ENCODE measurements at regions not wholly inside any gene's neighbourhood (a gene's known extent, or its start where the extent isn't known, plus 50 kb on each side); places are given as distances from the start of the nearest gene placed in this dataset.

DNA sequence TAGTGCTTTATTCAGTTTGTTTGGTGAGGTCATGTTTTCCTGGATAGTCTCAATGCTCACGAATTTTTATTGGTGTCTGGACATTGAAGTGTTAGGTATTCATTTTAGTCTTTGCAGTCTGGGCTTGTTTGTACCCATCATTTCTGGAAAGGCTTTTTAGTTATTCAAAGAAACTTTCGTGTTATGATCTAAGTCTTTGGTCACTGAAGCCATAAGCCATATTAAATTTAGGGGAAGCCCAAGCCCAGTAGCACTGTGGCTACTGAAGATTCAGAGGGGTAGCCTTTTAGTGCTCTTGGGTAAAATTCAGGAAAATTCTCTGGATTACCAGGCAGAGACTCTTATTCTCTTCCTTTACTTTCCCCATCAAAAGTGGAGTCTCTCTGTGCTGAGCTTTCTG, 56.2 kb upstream of the PEX5L start:
- DNase-seq, result no peak

DNA sequence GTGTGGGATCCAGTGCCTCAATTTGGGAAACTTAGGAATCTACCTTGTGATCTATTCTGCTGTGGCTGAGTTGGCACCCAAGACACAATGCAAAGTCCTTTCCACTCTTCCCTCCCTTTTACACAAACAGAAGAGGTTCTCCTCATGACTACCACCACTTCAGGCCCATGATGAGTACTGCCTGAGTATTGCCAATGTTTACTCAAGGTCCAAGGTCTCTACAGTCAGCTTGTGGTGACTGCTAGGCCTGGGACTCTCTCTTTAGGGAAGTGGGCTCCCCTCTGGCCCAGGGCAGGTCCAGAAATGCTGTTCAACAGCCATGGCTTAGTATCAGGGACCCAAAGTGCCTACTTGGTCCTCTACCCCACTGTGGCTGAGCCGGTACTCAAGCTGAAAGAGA, 56.8 kb upstream of the PEX5L start:
- no peak for DNase-seq

DNA sequence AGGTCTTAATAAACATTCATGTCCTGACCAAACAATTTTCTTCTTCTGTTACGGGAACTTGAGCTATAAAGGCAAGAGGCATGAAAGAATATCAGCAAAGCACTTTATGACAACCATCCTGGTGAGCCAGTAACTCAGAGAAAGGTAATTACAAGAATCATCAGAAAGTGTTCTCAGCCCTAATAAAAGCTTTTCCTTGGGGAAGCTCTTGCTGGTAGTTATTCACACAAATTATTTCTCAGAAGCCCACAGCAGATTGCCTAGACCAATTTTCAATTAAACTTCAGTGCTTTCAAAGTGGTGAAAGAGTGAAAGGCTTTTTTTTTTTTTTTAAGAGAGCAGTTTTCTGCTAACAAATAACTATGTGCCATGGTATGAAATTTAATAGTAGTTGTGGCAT, 60.9 kb upstream of the PEX5L start:
- DNase-seq, result no peak

DNA sequence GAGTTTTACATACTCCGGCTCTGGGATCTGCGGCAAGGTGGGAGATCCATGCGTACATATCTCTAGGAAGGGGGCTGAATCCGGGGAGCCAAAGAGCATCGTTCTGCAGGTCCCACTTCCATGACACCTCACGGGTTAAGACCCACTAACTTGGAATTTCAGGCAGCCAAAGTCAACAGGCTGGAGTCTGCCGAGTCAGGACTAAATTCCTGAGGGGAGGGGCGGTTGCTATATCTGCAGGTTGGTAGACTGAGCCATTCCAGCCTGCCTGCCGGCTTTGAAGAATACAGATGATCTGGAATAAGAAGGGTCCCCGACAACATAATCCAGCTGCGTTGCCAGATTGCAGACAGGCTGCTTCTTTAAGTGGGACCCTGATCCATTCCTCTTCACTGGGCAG, 65.4 kb upstream of the PEX5L start:
- no peak for DNase-seq

DNA sequence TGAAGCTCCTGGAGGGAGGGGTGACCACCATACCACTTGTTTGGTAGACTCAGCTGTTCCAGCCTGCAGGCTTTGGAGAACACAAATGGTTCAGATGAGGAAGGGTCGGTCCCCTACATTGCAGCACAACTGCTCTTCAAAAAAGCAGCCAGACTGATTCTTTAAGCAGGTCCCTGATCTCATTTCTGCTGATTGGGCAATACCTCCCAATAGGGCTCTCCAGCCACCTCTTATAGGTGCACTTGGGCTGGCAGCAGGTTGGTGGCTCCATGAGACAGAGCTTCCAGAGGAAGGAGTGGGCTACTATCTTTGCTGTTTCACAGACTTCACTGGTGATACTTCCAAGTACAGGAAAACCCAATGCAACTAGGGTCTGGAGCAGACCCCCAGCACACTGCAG, 65.9 kb upstream of the PEX5L start:
- DNase-seq, result no peak

DNA sequence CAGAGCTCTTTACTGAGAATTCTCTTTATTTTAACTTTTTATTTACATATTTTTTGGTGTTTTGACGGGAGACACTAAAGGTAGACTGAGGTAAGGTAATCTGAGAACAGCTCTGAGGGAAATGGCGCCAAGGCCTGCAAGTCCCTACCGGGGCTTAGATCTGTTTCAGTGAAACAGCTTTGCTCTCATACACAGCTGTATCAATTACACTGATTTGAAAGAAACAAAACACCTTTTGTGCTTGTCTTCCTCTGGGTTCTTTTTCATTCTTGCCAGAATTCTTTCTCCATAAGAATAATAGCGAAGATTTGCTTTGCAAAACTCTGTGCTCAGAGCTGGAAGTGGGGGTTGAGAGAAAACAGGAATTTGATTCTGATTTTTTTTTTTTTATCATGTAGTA, 79.5 kb upstream of the PEX5L start:
- DNase-seq, result no peak

DNA sequence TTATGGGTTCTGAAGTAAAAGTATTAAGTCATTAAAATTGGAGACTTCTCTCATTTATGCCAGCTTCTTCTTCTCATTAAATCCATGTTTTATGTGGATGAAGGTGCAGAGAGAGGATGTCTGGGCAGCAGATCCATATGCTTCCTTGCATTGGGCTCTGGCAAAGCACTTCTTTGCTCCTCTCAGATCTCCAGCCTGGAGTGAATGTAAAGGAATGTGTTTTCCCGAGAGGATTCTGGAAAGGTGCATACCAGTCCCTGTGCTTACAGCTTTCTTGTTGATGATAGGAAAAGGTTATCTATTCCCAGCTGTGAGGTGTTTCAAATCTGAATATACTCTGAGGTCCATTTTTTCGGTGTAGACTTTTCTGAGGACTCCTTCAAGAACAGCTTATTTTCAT, 79.9 kb upstream of the PEX5L start:
- DNase-seq, result no peak

DNA sequence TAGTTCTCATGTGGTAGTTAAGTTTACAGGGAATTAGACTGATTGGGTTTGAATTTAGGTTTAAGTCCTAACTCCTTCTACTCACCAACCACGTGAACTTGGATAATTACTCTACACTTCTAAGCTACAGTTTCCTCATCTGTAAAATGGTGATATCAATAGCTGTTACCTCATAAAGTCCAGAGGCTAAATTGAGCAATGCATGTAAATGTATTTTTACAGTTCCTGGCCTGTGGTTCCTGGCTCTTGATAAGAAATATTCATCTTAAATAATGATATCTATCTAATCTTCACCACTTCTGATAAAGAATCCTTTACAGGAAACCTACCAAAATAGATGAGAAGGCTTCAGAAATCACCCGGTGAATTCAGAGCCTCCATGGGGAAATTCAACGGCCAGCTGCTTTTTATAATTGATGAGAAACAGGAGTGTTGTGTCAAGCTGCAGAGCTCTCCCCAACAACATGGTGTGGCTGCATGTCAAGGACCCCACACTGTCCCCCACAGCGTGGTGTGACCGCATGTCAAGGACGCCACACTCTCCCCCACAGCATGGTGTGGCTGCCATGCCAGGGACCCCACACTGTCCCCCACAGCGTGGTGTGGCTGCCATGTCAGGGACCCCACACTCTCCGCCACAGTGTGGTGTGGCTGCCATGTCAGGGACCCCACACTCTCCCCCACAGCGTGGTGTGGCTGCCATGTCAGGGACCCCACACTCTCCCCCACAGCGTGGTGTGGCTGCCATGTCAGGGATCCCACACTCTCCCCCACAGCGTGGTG, 80.8 kb upstream of the PEX5L start:
- DNase-seq, result no peak

DNA sequence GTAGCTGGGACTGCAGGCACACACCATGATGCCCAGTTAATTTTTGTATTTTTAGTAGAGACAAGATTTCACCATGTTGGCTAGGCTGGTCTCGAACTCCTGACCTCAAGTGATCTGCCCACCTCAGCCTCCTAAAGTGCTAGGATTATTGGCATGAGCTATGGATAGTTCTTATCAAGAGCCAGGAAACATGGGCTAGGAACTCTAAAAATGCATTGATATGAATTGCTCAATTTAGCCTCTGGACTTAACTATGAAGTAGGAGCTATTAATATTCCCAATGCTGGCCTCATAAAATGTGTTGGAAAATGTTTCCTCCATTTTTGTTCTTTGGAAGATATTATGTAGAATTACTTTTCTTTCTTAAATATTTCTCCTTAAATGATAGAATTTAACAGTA, 82.8 kb upstream of the PEX5L start:
- no peak for DNase-seq

DNA sequence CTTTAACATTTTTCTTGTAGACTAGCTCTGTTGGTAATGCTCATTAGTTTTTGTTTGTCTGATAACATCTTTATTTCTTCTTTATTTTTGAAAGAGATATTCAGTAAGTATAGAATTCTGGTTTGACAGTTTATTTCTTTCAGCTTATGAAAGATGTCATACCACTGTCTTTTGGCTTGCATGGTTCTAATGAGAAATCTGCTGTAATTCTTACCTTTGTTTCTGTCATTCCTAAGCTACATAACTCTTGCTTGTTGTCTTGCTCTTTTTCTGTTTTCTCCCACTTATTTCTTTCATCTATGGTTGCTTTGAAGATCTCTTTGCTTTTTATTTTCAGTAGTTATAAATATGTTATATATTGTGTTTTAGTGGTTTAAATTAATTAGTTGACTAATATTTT, 87.2 kb upstream of the PEX5L start:
- DNase-seq, result no peak

DNA sequence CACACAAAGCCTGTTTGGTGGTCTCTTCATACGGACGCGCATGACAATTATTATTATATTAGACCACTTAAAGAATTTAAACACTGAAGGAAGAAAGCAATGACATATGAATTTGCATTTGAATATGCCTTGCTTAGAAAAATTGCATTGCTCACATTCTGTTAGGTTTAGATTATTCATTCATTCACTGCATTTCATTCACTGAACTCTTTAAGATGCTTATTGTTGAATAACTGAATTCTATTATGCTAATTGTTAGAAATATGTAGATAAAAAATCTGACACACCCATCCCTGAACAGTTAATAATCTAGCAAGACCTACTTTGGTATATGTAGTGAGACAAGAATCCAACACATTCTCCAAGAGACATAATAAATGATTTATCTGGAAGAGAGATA, 94.4 kb upstream of the PEX5L start:
- DNase-seq, result no peak

DNA sequence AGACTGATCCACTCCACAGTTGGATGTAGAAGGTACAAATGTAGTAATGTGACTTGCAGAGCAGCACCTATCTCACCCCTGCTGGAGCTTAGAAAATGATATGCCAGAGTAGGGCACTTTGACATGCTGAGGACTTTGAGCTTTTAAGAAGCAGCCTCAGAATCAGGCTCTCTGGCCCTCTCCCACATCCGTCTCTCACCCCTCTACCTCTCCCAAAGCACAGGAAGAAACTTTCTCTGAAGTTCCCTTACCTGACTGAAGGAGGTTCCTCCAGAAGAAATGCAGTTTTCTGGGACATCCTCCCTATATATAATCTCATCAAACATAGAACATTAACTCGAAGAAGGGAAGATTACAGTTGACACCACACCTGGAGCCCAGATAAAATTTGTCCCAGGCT, 98.4 kb upstream of the PEX5L start:
- DNase-seq, result no peak

DNA sequence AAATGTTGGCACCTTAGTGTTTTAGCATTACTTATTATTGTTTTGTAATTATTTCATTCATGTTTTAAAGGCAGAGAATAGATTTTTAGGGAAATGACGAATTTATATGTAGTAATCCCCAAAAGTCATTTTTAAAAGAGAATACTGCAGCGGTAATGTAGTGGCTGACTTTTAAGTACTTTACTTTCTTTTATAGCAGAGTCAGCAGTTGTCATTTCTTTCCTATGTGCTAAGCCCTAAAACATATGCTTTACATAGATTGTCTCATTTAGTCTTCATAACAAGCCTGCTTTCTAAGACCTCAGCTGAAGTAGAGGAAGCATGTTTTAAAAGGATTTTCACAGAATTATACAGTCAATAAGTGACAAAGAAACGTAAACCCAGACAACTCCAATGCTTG, 102.1 kb upstream of the PEX5L start:
- no peak for DNase-seq

DNA sequence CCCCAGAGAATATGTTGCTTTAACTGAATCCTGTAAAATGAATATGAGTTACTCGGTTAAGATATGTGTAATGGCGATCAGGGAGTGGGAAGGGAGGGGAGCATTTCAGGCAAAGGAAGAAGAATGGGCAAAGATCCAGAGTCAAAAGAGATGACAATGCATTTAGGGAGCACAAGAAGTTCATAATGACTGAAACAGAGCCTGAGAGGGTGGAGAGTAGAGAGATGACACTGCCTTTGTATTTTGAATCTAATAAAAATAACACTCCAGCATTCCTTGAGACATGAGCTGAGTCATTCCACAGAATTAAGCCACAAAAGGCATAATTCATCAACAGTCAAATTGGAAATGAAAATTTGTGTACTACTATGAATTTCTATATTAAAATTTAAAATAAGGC, 105.3 kb upstream of the PEX5L start:
- DNase-seq, result no peak

DNA sequence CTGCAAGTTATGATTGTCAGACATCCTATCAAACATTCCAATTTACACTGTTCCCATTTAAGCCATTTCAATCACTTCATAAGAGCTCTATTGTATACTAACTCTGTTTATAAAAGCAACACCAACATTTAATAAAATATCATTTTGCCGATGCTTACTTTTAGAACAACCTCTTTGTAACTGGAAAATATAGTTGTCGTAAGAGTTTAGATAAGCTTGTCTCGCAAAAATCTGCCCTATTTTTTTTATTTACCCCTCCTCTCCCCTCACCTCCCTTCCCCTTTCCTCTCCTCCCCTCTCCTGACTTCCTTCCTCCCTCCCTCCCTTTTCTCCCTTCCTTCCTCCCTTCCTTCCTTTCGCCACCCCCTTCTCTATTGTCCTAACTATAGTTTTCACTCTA, 105.7 kb upstream of the PEX5L start:
- no peak for DNase-seq

DNA sequence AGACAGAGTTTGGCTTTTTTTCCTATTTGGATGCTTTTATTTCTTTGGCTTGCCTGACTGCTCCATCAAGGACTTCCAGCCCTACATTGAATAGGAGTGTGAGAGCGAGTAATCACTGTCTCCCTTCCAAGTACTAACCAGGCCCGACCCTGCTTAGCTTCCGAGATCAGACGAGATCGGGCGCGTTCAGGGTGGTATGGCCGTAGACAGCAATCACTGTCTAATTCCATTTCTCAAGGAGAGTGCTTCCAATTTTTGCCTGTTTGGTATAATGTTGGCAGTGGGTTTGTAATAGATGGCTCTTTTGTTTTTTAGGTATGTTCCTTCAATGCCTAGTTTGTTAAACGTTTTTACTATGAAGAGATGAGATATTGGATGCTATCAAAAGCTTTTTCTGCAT, 125.0 kb upstream of the PEX5L start:
- no peak for DNase-seq

DNA sequence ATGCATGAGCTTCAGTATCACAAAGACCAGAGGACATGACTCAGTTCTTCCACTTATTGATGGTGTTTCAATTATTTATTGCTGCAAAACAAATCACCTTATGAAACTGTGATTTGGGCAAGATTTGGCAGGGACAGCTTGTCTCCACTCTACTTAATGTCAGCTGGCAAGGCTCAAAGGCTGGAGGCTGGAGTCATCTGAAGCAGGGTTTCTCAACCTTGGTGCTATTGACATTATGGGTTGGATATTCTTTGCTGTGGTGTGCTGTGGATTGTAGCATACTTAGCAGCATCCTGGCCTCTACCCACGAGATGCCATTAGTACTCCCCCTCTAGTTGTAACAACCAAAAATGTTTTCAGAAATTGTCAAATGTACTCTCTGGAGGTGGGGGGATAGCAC, 138.8 kb upstream of the PEX5L start:
- no peak for DNase-seq

DNA sequence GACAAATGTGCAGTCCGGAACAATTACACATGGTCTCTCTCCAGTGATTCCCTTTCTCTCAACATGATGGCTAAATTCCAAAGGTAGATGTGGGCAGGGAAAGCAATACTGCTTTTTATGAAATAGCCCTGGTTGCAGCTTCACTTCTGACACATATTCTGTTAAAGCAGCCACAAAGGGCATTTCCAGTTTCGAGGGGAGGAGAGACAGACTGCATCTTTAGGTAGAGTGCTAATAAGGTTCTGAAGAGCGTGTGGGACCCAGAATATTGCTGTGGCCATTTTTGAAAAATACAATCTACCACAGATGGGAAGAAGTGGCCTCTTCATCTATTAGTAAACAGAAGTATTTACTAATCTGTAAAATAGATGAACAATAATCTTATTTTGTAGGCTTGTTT, 139.3 kb upstream of the PEX5L start:
- no peak for DNase-seq

DNA sequence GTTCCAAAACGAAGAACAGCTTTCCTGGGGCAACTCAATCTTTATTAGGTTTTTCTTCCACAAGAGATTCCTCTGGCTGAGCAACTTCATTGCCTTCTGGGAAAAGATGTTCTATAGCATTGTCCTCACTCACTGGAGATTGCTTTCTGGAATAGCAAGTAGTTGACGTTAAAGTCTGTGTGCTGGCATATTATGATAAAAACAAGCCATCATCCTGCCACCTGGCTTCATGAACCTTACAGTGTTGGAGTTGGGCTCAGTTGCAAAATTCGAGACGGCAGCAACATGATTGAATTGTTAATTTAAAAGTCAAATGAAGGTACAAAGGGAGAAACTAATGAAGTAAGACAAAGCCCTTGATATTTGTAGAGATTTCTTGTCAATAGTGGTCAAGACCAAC, 140.5 kb upstream of the PEX5L start:
- DNase-seq, result no peak

DNA sequence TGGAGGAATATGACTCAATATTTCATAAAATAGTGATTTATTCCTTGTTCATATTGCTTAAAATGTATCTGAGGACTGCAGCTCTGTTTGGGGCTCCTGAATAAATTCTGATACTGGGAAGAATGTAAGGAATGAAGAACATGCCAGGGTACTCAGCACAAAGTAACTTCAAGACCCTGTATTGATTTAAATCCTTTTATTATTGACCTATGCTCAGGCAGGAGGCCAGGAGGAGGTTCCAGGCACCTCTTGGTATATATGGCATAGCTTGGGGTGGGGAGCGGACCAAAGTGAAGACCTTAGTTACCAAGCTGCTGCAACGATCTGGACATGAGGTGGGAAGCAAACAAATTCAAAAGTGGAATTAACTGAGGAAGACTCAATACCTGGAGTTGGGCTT, 142.8 kb upstream of the PEX5L start:
- no peak for DNase-seq

DNA sequence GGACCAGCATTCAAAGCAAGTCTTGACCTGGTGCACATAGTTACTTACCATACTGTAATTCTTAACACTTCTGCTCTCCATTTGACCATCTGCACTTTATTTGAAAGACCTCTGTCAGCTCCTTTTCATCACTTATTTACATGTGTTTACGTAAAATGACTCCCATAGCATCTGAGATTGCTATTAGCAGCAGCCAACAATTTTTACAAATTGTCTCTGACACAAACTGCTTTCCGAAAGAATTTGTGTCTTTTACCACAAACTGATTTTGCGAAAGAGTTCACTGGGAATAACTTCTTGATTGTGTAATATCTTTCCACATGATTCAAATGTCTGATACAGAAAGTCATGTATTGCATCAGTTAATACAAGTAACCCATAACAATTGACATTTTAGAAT, 144.1 kb upstream of the PEX5L start:
- no peak for DNase-seq

DNA sequence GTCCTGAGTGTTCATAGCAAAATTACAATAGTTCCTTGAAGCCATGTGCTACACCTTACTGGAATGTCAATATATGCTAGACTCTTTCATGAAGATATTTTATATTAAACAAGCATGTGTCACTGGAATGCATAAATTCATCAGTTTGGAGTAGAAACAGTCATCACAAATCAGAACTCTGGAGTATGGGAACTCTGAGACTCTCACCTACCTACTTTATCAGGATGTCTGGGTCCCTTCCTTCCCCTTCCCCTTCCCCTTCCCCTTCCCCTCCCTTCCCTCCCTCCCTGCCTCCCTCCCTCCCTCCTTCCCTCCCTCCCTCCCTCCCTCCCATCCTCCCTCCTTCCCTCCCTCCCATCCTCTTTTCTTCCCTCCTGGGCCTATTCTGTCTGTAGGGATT, 144.7 kb upstream of the PEX5L start:
- DNase-seq, result no peak

DNA sequence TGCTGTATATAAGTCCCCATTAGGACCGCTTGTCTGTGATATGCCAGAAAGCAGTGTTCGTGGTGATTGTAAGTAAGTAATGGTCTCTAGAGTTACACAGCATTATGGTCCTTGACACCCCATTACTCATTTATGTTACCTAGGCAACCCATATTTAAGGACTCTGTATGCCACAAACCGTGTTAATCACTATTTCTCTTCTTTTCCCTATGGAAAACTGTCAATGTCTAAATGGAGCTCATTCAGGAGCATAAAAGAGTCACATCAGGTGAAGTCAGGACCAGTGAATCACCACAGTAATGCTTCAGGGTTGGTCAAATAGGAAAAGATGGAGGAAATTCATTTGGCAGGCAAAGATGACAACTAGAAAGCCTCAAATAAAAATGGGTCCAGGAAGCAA, 146.6 kb upstream of the PEX5L start:
- no peak for DNase-seq

DNA sequence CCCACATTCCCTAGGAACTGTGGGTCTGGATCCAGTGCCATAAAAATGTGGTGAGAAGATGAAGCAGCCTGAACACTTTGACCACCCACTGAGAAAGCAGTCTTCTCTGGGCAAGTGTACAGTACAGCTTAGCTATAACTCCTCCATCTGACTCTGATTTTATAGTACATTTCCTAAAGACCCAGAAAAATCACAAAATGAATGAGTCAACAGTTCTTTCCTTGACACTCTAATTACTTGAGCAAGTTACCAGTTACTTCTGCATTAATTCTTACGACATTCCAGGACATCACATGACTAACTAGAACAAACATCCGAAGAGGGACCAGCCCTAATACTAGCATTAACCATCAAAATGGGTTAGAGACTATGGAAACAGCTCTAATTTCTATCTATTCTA, 148.1 kb upstream of the PEX5L start:
- no peak for DNase-seq

DNA sequence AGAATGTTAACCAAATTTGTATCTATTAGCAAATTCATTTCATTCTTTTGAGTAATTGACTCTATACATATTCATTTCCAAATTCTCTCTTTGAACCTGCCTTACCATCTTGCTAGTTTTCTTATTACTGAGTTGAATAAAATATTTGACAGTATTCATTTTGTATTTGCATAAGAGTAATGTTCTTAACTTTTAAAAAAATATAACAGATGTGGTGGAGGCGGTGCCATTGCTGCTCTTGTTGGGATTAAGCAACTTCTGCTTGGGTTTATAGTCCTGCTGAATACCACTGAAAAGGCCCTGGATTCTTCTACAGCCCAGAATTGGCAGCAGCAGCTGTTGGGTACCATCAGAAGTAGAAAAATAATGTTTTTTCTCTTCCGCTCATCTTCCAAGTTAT, 148.9 kb upstream of the PEX5L start:
- DNase-seq, result no peak
